Suppressor macrophage treated with lipopolysaccharide for 1 hour (primary cell): ENCODE measurements at regions not wholly inside any gene's neighbourhood (a gene's known extent, or its start where the extent isn't known, plus 50 kb on each side); places are given as distances from the start of the nearest gene placed in this dataset.
"Not testable (repeated sequence)": the region's sequence is repeated elsewhere in the genome, so short reads cannot be mapped to it uniquely, and the experiment has no call there.

Experiments used
- DNase-seq, 3 donors: peaks; one replicate each; pipeline ENCODE4 v3.0.0-alpha.2; 2020 to 2022

GRCh38 chr1:96525657-96526557, 195.7 kb upstream of the PTBP2 start:
- no peak for DNase-seq

GRCh38 chr1:96528672-96529071, 192.9 kb upstream of the PTBP2 start:
- not testable (repeated sequence) for DNase-seq

GRCh38 chr1:96533820-96534219, 187.8 kb upstream of the PTBP2 start:
- no peak for DNase-seq

- no peak for DNase-seq
Observed at GRCh38 chr1:96536581-96536980, 185.0 kb upstream of the PTBP2 start.

- DNase-seq: no peak
Observed at GRCh38 chr1:96538111-96538641, 183.4 kb upstream of the PTBP2 start.

- DNase-seq: no peak
Observed at GRCh38 chr1:96538883-96539282, 182.7 kb upstream of the PTBP2 start.

GRCh38 chr1:96541491-96541890, 180.1 kb upstream of the PTBP2 start:
- no peak for DNase-seq

- DNase-seq: no peak
Observed at GRCh38 chr1:96544051-96544830, 177.3 kb upstream of the PTBP2 start.

- no peak for DNase-seq
Observed at GRCh38 chr1:96544831-96545221, 176.8 kb upstream of the PTBP2 start.

- DNase-seq: no peak
Observed at GRCh38 chr1:96545935-96546656, 175.5 kb upstream of the PTBP2 start.

GRCh38 chr1:96550061-96550460, 171.5 kb upstream of the PTBP2 start:
- DNase-seq: no peak

- no peak for DNase-seq
Observed at GRCh38 chr1:96552451-96552850, 169.1 kb upstream of the PTBP2 start.

GRCh38 chr1:96553811-96554210, 167.8 kb upstream of the PTBP2 start:
- DNase-seq: no peak

- no peak for DNase-seq
Observed at GRCh38 chr1:96554364-96554763, 167.2 kb upstream of the PTBP2 start.

GRCh38 chr1:96557336-96557735, 164.2 kb upstream of the PTBP2 start:
- DNase-seq: no peak

- no peak for DNase-seq
Observed at GRCh38 chr1:96558635-96559034, 162.9 kb upstream of the PTBP2 start.

- no peak for DNase-seq
Observed at GRCh38 chr1:96559181-96559580, 162.4 kb upstream of the PTBP2 start.

- peak; percentile 53 to 86 (median 75) for DNase-seq
Observed at GRCh38 chr1:96559707-96560596, 161.6 kb upstream of the PTBP2 start.

GRCh38 chr1:96562094-96562493, 159.5 kb upstream of the PTBP2 start:
- DNase-seq: no peak

GRCh38 chr1:96564401-96564800, 157.2 kb upstream of the PTBP2 start:
- peak; percentile 32 to 64 (median 63) for DNase-seq

GRCh38 chr1:96565546-96565945, 156.0 kb upstream of the PTBP2 start:
- DNase-seq: peak in 2 of 3 donors; percentile 44 to 51

GRCh38 chr1:96568639-96569038, 152.9 kb upstream of the PTBP2 start:
- no peak for DNase-seq
